ENCODE measurements at regions not wholly inside any gene's neighbourhood (a gene's known extent, or its start where the extent isn't known, plus 50 kb on each side); places are given as distances from the start of the nearest gene placed in this dataset.

GRCh38 chrX:30971774-30972603 lies 82.9 kb upstream of the TAB3 start (continued):
- TF ChIP-seq REST (IDR thresholded peaks at IDR 0.05; ENCODE audit: low read depth) = no peak
- TF ChIP-seq POLR2AphosphoS5 (IDR thresholded peaks at IDR 0.05; ENCODE audit: low read depth, low read length) = no peak
- no peak for TF ChIP-seq YY1 (IDR thresholded peaks at IDR 0.05; ENCODE audit: extremely low read depth, insufficient replicate concordance, low read depth, low read length)
- TF ChIP-seq ATF3 (IDR thresholded peaks at IDR 0.05) = no peak

GRCh38 chrX:30967516-30967915 lies 78.5 kb upstream of the TAB3 start:
- Histone ChIP-seq H3K9ac (ENCODE audit: low read length) (no peak overlapping the region), H3K4me2 (ENCODE audit: low read length) (no peak overlapping the region), H3K27ac (ENCODE audit: low read depth, low read length) (no peak overlapping the region), H3K4me1 (ENCODE audit: control insufficient read depth in 1 of 2, insufficient read depth in 2 of 2, low read length in 2 of 2) (peaks cover 0 to 7% of the 10 kb centered on the region in 2 experiments; a peak in 1 of 4 replicates), H3K36me3 (ENCODE audit: control insufficient read depth in 1 of 2, insufficient read depth in 2 of 2, low read length in 2 of 2) (no peaks in the 10 kb centered on the region), H3K9me3 (ENCODE audit: control insufficient read depth in 1 of 2, insufficient read depth in 1 of 2, low read depth in 1 of 2, low read length in 2 of 2) (no peaks in the 10 kb centered on the region), H4K20me1 (ENCODE audit: insufficient read depth) (no peaks in the 10 kb centered on the region), H3K9me2 (ENCODE audit: insufficient read depth) (no peaks in the 10 kb centered on the region), H3K79me2 (ENCODE audit: insufficient read depth, low read length) (no peaks in the 10 kb centered on the region), H3K4me3 (replicated peaks in 1 of 2; ENCODE audit: low read depth in 1 of 2, low read length in 2 of 2) (no peak overlapping the region), H3K27me3 (ENCODE audit: insufficient read depth, low read length) (no peaks in the 10 kb centered on the region), H2AFZ (ENCODE audit: low read depth, low read length, poor library complexity, severe bottlenecking) (no peak overlapping the region)
- DNase-seq (ENCODE audit: low read depth, low spot score) (no peak), ATAC-seq (no peak)
- POLR2A ChIA-PET = no interaction called here
- CTCF ChIA-PET = no interaction called here
- intact Hi-C loops (cut with micrococcal nuclease) = no loop called here
- RAD21 ChIA-PET (ENCODE audit: low non-redundant PET in 1 of 2, low total read pairs in 2 of 2, uncharacterized antibody in 2 of 2, unreplicated experiment in 2 of 2) = no interaction called here
- TF ChIP-seq JUND (IDR thresholded peaks at IDR 0.05) (no peak), EZH2phosphoT487 (IDR thresholded peaks at IDR 0.05; ENCODE audit: borderline replicate concordance) (no peak), ZFX (IDR thresholded peaks at IDR 0.05) (no peak)
- no TSS peak for BruUV-seq (replicated peaks)

Measured in HCT116 (cell line).